Peyer's patch (tissue), 4 donors: ENCODE measurements at regions not wholly inside any gene's neighbourhood (a gene's known extent, or its start where the extent isn't known, plus 50 kb on each side); places are given as distances from the start of the nearest gene placed in this dataset.

ENCODE experiments used
- CTCF ChIP-seq, 6 experiments: fragments of 450-650 bp in 4 of 6; fragments of 200-600 bp in 2 of 6; sonication (generic) in 1 of 6; IDR thresholded peaks; one replicate each; pipeline ENCODE4 v1.5.1; 2017 to 2019; ENCODE audit warnings: antibody characterized with exemption in 6 of 6, mild to moderate bottlenecking in 3 of 6, moderate library complexity in 1 of 6
- POLR2A ChIP-seq, 2 donors: fragments of 450-650 bp; IDR thresholded peaks; one replicate each; pipeline ENCODE4 v1.5.1; 2017; ENCODE audit warnings: antibody characterized with exemption in 2 of 2, mild to moderate bottlenecking in 2 of 2, moderate library complexity in 2 of 2

DNA sequence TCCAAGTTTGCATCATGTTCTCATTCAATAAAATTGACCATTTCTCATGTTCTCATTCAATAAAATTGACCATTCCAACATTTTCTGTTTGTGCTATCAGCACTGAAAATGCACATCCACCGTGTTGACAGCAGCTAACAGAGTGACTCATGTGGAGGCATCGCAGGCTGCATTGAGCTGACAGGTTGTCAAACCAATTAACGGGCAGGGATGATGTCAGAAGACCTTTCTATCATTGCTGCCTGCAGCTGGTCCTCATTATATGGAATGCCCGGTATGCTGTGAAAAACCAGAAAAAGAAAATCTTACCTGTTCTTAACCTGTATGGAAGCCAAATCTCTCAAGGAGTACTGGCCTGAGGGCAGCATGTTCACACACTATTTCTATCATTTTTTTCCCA lies 202.0 kb downstream of the SMIM20 start:
- no peak for TF ChIP-seq POLR2A (IDR thresholded peaks at IDR 0.05)
- no peak for TF ChIP-seq CTCF (IDR thresholded peaks at IDR 0.05)
